ENCODE measurements at regions not wholly inside any gene's neighbourhood (a gene's known extent, or its start where the extent isn't known, plus 50 kb on each side); places are given as distances from the start of the nearest gene placed in this dataset.

GRCh38 chr6:183668-184067, 108.6 kb upstream of the DUSP22 start:
- no peaks in the 10 kb centered on the region for H3K36me3 ChIP-seq (ENCODE audit: control insufficient read depth in 1 of 2, insufficient read depth in 2 of 2, low read length in 2 of 2)
- no peaks in the 10 kb centered on the region for H3K9me2 ChIP-seq (ENCODE audit: insufficient read depth)
- TF ChIP-seq YY1 (IDR thresholded peaks at IDR 0.05; ENCODE audit: extremely low read depth, insufficient replicate concordance, low read depth, low read length), result no peak
- no peak for TF ChIP-seq EZH2phosphoT487 (IDR thresholded peaks at IDR 0.05; ENCODE audit: borderline replicate concordance)
- no peak for TF ChIP-seq POLR2A (IDR thresholded peaks at IDR 0.05; ENCODE audit: borderline replicate concordance, extremely low read depth, insufficient read depth, insufficient read length)
- TF ChIP-seq SIN3A (IDR thresholded peaks at IDR 0.05; ENCODE audit: low read depth), result no peak
- TF ChIP-seq CEBPB (IDR thresholded peaks at IDR 0.05; ENCODE audit: low read depth), result no peak
- TF ChIP-seq ELF1 (IDR thresholded peaks at IDR 0.05; ENCODE audit: borderline replicate concordance, low read depth), result no peak
- no peak for TF ChIP-seq SRF (IDR thresholded peaks at IDR 0.05; ENCODE audit: low read depth)
- no peak for TF ChIP-seq TCF7L2 (IDR thresholded peaks at IDR 0.05; ENCODE audit: borderline replicate concordance, extremely low read depth, insufficient read depth, insufficient read length)
- TF ChIP-seq CBX3 (IDR thresholded peaks at IDR 0.05; ENCODE audit: low read depth), result no peak
- TF ChIP-seq REST (IDR thresholded peaks at IDR 0.05; ENCODE audit: low read depth), result no peak
- TF ChIP-seq EZH2 (IDR thresholded peaks at IDR 0.05), result no peak
- TF ChIP-seq JUND (IDR thresholded peaks at IDR 0.05), result no peak
- no peak for TF ChIP-seq ZBTB33 (IDR thresholded peaks at IDR 0.05; ENCODE audit: extremely low read depth, insufficient replicate concordance, low read length)
- TF ChIP-seq EGR1 (IDR thresholded peaks at IDR 0.05; ENCODE audit: low read depth), result no peak
- TF ChIP-seq ZFX (IDR thresholded peaks at IDR 0.05), result no peak
- TF ChIP-seq SP1 (IDR thresholded peaks at IDR 0.05; ENCODE audit: low read depth), result no peak
- no peak overlapping the region for H3K4me3 ChIP-seq (replicated peaks in 1 of 2; ENCODE audit: low read depth in 1 of 2, low read length in 2 of 2)
- DNase-seq (ENCODE audit: low read depth, low spot score), result no peak
- H3K27me3 ChIP-seq (ENCODE audit: insufficient read depth, low read length), result no peaks in the 10 kb centered on the region
- no peak overlapping the region for H2AFZ ChIP-seq (ENCODE audit: low read depth, low read length, poor library complexity, severe bottlenecking)
- no peaks in the 10 kb centered on the region for H3K4me1 ChIP-seq (ENCODE audit: control insufficient read depth in 1 of 2, insufficient read depth in 2 of 2, low read length in 2 of 2)
- H3K9ac ChIP-seq (ENCODE audit: low read length), result no peak overlapping the region
- no TSS peak for BruUV-seq (replicated peaks)
- no peaks in the 10 kb centered on the region for H3K9me3 ChIP-seq (ENCODE audit: control insufficient read depth in 1 of 2, insufficient read depth in 1 of 2, low read depth in 1 of 2, low read length in 2 of 2)
- RAD21 ChIA-PET (ENCODE audit: low non-redundant PET in 1 of 2, low total read pairs in 2 of 2, uncharacterized antibody in 2 of 2, unreplicated experiment in 2 of 2), result no interaction called here
- no peaks in the 10 kb centered on the region for H4K20me1 ChIP-seq (ENCODE audit: insufficient read depth)
- POLR2A ChIA-PET, result no interaction called here
- CTCF ChIA-PET, result no interaction called here
- H3K4me2 ChIP-seq (ENCODE audit: low read length), result no peak overlapping the region
- no peak overlapping the region for H3K27ac ChIP-seq (ENCODE audit: low read depth, low read length)
- ATAC-seq, result no peak
- intact Hi-C loops (cut with micrococcal nuclease), result no loop called here
- no peaks in the 10 kb centered on the region for H3K79me2 ChIP-seq (ENCODE audit: insufficient read depth, low read length)

All from HCT116 (cell line).